ENCODE measurements at regions not wholly inside any gene's neighbourhood (a gene's known extent, or its start where the extent isn't known, plus 50 kb on each side); places are given as distances from the start of the nearest gene placed in this dataset.

DNA sequence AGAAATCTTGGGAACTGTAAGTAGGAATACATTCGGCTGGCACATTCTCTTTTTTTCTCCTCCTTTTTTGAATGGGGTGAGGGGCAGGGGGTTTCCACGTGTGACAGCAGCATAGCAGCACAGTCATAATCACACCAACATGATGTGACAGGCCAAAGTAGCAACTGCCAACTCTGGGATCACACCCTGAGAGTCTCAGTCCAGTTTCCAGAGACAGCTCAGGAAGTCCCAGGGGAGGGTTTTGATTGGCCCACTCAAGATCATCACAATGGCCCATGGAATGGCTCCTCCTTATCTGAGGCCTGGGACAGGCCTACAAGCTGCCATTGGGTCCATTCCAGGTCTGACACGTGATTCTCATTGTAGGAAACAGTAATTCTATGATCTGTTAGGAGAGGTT is 207.1 kb upstream of the ASIC2 start:
- intact Hi-C loops (cut with DNase I; ENCODE audit: low total_unique reads): no loop called here
- no peak for TF ChIP-seq POLR2A (IDR thresholded peaks at IDR 0.05)
- TF ChIP-seq CTCF (IDR thresholded peaks at IDR 0.05): no peak
- Histone ChIP-seq H3K4me3 (no peak overlapping the region), H3K36me3 (ENCODE audit: low read depth, missing control alignments) (no peaks in the 10 kb centered on the region), H3K9me3 (no peaks in the 10 kb centered on the region), H3K27ac (no peak overlapping the region), H3K4me1 (no peaks in the 10 kb centered on the region), H3K27me3 (no peaks in the 10 kb centered on the region)
- 48 to 60% methylated on average over 3 of the region's 3 CpGs for WGBS, 2 donors
- no peak for DNase-seq

GRCh38 chr17:33501185-33501584 is 208.1 kb upstream of the ASIC2 start:
- H3K36me3 ChIP-seq (ENCODE audit: low read depth, missing control alignments): no peaks in the 10 kb centered on the region
- no peak for TF ChIP-seq POLR2A (IDR thresholded peaks at IDR 0.05)
- TF ChIP-seq CTCF (IDR thresholded peaks at IDR 0.05): no peak
- H3K4me1 ChIP-seq: no peaks in the 10 kb centered on the region
- H3K27me3 ChIP-seq: no peaks in the 10 kb centered on the region
- 88 to 93% methylated on average over 6 of the region's 6 CpGs for WGBS, 2 donors
- no peaks in the 10 kb centered on the region for H3K9me3 ChIP-seq
- DNase-seq: no peak
- H3K27ac ChIP-seq: no peak overlapping the region
- intact Hi-C loops (cut with DNase I; ENCODE audit: low total_unique reads): no loop called here
- no peak overlapping the region for H3K4me3 ChIP-seq

DNA sequence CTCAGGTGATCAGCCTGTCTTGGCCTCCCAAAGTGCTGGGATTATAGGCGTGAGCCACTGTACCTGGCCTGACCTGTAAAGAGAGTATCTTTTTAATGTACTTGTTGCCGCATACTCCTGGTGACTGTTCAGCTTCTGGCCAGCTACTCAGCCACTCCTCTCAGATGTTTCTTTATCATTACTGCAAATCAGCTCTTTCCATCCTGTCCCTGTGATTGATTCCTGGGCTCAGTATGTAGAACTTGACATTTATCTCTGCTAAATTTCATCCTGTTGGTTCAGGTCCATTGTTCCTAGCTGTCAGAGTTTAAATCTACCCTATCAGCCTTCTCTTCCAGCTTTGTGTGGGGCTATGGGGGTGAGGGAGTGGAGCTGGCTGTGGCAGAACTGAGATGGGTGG is 211.5 kb upstream of the ASIC2 start:
- Histone ChIP-seq H3K9me3 (no peaks in the 10 kb centered on the region), H3K27ac (no peak overlapping the region), H3K36me3 (ENCODE audit: low read depth, missing control alignments) (no peaks in the 10 kb centered on the region), H3K27me3 (no peaks in the 10 kb centered on the region), H3K4me1 (no peaks in the 10 kb centered on the region), H3K4me3 (no peak overlapping the region)
- WGBS, 2 donors: 86 to 93% methylated on average over 2 of the region's 2 CpGs
- no peak for DNase-seq
- no peak for TF ChIP-seq CTCF (IDR thresholded peaks at IDR 0.05)
- no peak for TF ChIP-seq POLR2A (IDR thresholded peaks at IDR 0.05)
- intact Hi-C loops (cut with DNase I; ENCODE audit: low total_unique reads): no loop called here

GRCh38 chr17:33506889-33507650 is 214.0 kb upstream of the ASIC2 start:
- intact Hi-C loops (cut with DNase I; ENCODE audit: low total_unique reads): no loop called here

More at GRCh38 chr17:33506889-33507650, 214.0 kb upstream of the ASIC2 start:
- DNase-seq: no peak
- Histone ChIP-seq H3K4me3 (no peak overlapping the region), H3K9me3 (no peaks in the 10 kb centered on the region), H3K27me3 (no peaks in the 10 kb centered on the region), H3K36me3 (ENCODE audit: low read depth, missing control alignments) (no peaks in the 10 kb centered on the region), H3K4me1 (no peaks in the 10 kb centered on the region), H3K27ac (no peak overlapping the region)
- TF ChIP-seq CTCF (IDR thresholded peaks at IDR 0.05) (no peak), POLR2A (IDR thresholded peaks at IDR 0.05) (no peak)
- 48 to 61% methylated on average over 11 of the region's 11 CpGs for WGBS, 2 donors

Data from testis (tissue), 2 donors.